ENCODE measurements at regions not wholly inside any gene's neighbourhood (a gene's known extent, or its start where the extent isn't known, plus 50 kb on each side); places are given as distances from the start of the nearest gene placed in this dataset.

DNA sequence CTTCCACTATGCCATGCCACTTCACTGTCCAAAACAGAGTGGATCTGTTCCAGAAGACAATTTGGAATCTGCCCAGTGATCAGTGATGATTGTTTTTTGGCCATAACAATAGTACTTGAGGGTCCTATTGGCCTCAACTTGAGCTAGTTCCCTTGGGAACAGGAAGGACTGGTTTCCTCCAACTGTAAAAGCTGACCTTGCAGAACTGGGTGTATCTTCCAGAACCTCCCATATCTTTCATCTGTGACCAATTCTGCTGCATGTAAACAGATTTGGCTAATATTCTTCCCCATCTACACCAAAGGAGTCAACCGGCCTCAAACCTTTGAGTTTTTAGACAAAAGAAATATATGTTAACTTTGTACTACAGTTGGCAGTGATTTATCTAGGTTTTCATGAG lies 165.1 kb upstream of the TRPC5 start:
- Histone ChIP-seq H3K4me1 (ENCODE audit: insufficient read depth) (no peaks in the 10 kb centered on the region), H3K27ac (ENCODE audit: low read depth) (no peak overlapping the region), H3K36me3 (ENCODE audit: insufficient read depth) (no peaks in the 10 kb centered on the region), H3K79me2 (replicated peaks; ENCODE audit: insufficient read depth) (no peaks in the 10 kb centered on the region), H3K4me3 (no peak overlapping the region), H3K27me3 (ENCODE audit: insufficient read depth) (no peaks in the 10 kb centered on the region), H3K9me2 (ENCODE audit: insufficient read depth) (no peaks in the 10 kb centered on the region), H2AFZ (no peak overlapping the region), H3F3A (replicated peaks; ENCODE audit: low read depth) (no peaks in the 10 kb centered on the region), H3K4me2 (no peak overlapping the region), H4K20me1 (replicated peaks; ENCODE audit: insufficient read depth) (no peaks in the 10 kb centered on the region)
- H3K27me3 Mint-ChIP-seq (ENCODE audit: insufficient read depth, low read depth, poor library complexity) = no peaks in the 10 kb centered on the region
- H3K27ac Mint-ChIP-seq = no peak overlapping the region
- ATAC-seq = no peak
- H3K4me3 Mint-ChIP-seq = no peak overlapping the region
- no peak for DNase-seq (ENCODE audit: low spot score)
- H3K9me3 Mint-ChIP-seq = peaks cover 17% of the 10 kb centered on the region
- peaks cover 9% of the 10 kb centered on the region; the same call in 2 of the 3 replicates for H3K36me3 Mint-ChIP-seq (ENCODE audit: low read depth)
- TF ChIP-seq STAT1 (IDR thresholded peaks at IDR 0.05; ENCODE audit: unreplicated experiment) (no peak), ZNF331 (CRISPR knock-in tag; IDR thresholded peaks at IDR 0.05; ENCODE audit: low read depth) (no peak), EZH2 (IDR thresholded peaks at IDR 0.05; ENCODE audit: low read depth, unreplicated experiment) (no peak)
- TF ChIP-seq, protein P1, sequence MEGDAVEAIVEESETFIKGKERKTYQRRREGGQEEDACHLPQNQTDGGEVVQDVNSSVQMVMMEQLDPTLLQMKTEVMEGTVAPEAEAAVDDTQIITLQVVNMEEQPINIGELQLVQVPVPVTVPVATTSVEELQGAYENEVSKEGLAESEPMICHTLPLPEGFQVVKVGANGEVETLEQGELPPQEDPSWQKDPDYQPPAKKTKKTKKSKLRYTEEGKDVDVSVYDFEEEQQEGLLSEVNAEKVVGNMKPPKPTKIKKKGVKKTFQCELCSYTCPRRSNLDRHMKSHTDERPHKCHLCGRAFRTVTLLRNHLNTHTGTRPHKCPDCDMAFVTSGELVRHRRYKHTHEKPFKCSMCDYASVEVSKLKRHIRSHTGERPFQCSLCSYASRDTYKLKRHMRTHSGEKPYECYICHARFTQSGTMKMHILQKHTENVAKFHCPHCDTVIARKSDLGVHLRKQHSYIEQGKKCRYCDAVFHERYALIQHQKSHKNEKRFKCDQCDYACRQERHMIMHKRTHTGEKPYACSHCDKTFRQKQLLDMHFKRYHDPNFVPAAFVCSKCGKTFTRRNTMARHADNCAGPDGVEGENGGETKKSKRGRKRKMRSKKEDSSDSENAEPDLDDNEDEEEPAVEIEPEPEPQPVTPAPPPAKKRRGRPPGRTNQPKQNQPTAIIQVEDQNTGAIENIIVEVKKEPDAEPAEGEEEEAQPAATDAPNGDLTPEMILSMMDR (conservative IDR thresholded peaks at IDR 0.05; ENCODE audit: low read depth in 2 of 2) = no peak
- H3K4me1 Mint-ChIP-seq = peaks cover 3% of the 10 kb centered on the region; the same call in 1 of the 3 replicates

DNA sequence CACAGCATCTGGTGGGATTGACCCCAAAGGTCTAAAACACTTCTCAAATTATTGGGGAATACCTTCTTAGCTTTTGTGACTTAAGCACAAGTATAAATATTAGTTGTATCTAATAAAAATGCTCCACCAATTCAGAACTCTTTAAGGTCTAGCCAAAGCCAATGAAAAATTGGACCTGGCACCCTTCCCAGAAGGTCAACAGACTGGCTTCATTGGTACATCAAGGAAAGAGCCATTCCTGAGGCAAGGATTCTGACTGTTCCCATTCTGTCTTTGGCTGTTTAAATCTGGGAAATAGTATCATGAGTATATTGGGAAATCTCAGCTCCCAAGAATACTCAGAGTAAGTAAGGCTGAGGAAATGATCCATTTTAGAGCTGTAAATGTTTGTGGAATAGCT lies 153.0 kb upstream of the TRPC5 start:
- H3K36me3 Mint-ChIP-seq (ENCODE audit: low read depth) = no peaks in the 10 kb centered on the region
- H4K20me1 ChIP-seq (replicated peaks; ENCODE audit: insufficient read depth) = no peaks in the 10 kb centered on the region
- H3K36me3 ChIP-seq (ENCODE audit: insufficient read depth) = no peaks in the 10 kb centered on the region
- ATAC-seq = no peak
- H3K79me2 ChIP-seq (replicated peaks; ENCODE audit: insufficient read depth) = no peaks in the 10 kb centered on the region
- no peak overlapping the region for H2AFZ ChIP-seq
- H3K27ac ChIP-seq (ENCODE audit: low read depth) = no peak overlapping the region
- H3K9me2 ChIP-seq (ENCODE audit: insufficient read depth) = no peaks in the 10 kb centered on the region
- no peaks in the 10 kb centered on the region for H3K4me1 ChIP-seq (ENCODE audit: insufficient read depth)
- no peak overlapping the region for H3K4me3 ChIP-seq
- H3K4me1 Mint-ChIP-seq = no peaks in the 10 kb centered on the region
- no peaks in the 10 kb centered on the region for H3F3A ChIP-seq (replicated peaks; ENCODE audit: low read depth)
- H3K27me3 ChIP-seq (ENCODE audit: insufficient read depth) = no peaks in the 10 kb centered on the region
- no peak overlapping the region for H3K4me2 ChIP-seq
- no peak overlapping the region for H3K27ac Mint-ChIP-seq
- H3K9me3 Mint-ChIP-seq = peaks cover under 1% of the 10 kb centered on the region; the same call in 1 of the 3 replicates
- no peaks in the 10 kb centered on the region for H3K27me3 Mint-ChIP-seq (ENCODE audit: insufficient read depth, low read depth, poor library complexity)
- no peak for DNase-seq (ENCODE audit: low spot score)
- no peak overlapping the region for H3K4me3 Mint-ChIP-seq
- TF ChIP-seq, protein P2, sequence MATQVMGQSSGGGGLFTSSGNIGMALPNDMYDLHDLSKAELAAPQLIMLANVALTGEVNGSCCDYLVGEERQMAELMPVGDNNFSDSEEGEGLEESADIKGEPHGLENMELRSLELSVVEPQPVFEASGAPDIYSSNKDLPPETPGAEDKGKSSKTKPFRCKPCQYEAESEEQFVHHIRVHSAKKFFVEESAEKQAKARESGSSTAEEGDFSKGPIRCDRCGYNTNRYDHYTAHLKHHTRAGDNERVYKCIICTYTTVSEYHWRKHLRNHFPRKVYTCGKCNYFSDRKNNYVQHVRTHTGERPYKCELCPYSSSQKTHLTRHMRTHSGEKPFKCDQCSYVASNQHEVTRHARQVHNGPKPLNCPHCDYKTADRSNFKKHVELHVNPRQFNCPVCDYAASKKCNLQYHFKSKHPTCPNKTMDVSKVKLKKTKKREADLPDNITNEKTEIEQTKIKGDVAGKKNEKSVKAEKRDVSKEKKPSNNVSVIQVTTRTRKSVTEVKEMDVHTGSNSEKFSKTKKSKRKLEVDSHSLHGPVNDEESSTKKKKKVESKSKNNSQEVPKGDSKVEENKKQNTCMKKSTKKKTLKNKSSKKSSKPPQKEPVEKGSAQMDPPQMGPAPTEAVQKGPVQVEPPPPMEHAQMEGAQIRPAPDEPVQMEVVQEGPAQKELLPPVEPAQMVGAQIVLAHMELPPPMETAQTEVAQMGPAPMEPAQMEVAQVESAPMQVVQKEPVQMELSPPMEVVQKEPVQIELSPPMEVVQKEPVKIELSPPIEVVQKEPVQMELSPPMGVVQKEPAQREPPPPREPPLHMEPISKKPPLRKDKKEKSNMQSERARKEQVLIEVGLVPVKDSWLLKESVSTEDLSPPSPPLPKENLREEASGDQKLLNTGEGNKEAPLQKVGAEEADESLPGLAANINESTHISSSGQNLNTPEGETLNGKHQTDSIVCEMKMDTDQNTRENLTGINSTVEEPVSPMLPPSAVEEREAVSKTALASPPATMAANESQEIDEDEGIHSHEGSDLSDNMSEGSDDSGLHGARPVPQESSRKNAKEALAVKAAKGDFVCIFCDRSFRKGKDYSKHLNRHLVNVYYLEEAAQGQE (IDR thresholded peaks at IDR 0.05; ENCODE audit: unreplicated experiment) = no peak
- TF ChIP-seq EZH2phosphoT487 (IDR thresholded peaks at IDR 0.05; ENCODE audit: unreplicated experiment) = no peak
- TF ChIP-seq ZNF331 (CRISPR knock-in tag; IDR thresholded peaks at IDR 0.05; ENCODE audit: low read depth) = no peak
- TF ChIP-seq, protein P3, sequence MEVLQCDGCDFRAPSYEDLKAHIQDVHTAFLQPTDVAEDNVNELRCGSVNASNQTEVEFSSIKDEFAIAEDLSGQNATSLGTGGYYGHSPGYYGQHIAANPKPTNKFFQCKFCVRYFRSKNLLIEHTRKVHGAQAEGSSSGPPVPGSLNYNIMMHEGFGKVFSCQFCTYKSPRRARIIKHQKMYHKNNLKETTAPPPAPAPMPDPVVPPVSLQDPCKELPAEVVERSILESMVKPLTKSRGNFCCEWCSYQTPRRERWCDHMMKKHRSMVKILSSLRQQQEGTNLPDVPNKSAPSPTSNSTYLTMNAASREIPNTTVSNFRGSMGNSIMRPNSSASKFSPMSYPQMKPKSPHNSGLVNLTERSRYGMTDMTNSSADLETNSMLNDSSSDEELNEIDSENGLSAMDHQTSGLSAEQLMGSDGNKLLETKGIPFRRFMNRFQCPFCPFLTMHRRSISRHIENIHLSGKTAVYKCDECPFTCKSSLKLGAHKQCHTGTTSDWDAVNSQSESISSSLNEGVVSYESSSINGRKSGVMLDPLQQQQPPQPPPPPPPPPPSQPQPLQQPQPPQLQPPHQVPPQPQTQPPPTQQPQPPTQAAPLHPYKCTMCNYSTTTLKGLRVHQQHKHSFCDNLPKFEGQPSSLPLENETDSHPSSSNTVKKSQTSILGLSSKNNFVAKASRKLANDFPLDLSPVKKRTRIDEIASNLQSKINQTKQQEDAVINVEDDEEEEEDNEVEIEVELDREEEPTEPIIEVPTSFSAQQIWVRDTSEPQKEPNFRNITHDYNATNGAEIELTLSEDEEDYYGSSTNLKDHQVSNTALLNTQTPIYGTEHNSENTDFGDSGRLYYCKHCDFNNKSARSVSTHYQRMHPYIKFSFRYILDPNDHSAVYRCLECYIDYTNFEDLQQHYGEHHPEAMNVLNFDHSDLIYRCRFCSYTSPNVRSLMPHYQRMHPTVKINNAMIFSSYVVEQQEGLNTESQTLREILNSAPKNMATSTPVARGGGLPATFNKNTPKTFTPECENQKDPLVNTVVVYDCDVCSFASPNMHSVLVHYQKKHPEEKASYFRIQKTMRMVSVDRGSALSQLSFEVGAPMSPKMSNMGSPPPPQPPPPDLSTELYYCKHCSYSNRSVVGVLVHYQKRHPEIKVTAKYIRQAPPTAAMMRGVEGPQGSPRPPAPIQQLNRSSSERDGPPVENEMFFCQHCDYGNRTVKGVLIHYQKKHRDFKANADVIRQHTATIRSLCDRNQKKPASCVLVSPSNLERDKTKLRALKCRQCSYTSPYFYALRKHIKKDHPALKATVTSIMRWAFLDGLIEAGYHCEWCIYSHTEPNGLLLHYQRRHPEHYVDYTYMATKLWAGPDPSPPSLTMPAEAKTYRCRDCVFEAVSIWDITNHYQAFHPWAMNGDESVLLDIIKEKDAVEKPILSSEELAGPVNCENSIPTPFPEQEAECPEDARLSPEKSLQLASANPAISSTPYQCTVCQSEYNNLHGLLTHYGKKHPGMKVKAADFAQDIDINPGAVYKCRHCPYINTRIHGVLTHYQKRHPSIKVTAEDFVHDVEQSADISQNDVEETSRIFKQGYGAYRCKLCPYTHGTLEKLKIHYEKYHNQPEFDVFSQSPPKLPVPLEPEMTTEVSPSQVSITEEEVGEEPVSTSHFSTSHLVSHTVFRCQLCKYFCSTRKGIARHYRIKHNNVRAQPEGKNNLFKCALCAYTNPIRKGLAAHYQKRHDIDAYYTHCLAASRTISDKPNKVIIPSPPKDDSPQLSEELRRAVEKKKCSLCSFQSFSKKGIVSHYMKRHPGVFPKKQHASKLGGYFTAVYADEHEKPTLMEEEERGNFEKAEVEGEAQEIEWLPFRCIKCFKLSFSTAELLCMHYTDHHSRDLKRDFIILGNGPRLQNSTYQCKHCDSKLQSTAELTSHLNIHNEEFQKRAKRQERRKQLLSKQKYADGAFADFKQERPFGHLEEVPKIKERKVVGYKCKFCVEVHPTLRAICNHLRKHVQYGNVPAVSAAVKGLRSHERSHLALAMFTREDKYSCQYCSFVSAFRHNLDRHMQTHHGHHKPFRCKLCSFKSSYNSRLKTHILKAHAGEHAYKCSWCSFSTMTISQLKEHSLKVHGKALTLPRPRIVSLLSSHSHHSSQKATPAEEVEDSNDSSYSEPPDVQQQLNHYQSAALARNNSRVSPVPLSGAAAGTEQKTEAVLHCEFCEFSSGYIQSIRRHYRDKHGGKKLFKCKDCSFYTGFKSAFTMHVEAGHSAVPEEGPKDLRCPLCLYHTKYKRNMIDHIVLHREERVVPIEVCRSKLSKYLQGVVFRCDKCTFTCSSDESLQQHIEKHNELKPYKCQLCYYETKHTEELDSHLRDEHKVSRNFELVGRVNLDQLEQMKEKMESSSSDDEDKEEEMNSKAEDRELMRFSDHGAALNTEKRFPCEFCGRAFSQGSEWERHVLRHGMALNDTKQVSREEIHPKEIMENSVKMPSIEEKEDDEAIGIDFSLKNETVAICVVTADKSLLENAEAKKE (CRISPR knock-in tag; IDR thresholded peaks at IDR 0.05) = no peak
- no peak for TF ChIP-seq POLR2AphosphoS5 (IDR thresholded peaks at IDR 0.05; ENCODE audit: low read depth)
- TF ChIP-seq, protein P4, sequence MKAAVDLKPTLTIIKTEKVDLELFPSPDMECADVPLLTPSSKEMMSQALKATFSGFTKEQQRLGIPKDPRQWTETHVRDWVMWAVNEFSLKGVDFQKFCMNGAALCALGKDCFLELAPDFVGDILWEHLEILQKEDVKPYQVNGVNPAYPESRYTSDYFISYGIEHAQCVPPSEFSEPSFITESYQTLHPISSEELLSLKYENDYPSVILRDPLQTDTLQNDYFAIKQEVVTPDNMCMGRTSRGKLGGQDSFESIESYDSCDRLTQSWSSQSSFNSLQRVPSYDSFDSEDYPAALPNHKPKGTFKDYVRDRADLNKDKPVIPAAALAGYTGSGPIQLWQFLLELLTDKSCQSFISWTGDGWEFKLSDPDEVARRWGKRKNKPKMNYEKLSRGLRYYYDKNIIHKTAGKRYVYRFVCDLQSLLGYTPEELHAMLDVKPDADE (IDR thresholded peaks at IDR 0.05) = no peak
- no peak for TF ChIP-seq NANOG (IDR thresholded peaks at IDR 0.05; ENCODE audit: borderline replicate concordance)
